ENCODE measurements at regions not wholly inside any gene's neighbourhood (a gene's known extent, or its start where the extent isn't known, plus 50 kb on each side); places are given as distances from the start of the nearest gene placed in this dataset.

DNA sequence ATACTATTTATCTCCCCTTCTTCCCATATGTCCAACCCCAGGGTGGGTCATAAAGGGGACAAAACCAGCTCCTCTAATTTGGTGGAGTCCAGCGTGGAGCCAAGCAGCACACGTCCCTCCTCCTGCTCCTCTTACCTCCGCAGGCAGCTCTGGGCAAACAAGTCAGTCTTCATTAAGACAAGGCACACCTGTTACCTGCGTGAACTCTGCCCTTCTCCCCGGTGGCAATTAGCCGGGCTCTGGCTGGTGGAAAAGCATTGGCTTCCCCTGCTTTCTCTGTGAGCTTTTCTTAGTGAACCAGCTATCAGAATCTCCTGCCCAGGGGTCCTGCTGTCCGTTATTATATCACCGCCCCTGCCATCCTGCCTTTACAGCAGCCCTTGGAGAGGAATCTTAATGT is 418.7 kb upstream of the CADM1 start:
- no peak for TF ChIP-seq POLR2A (IDR thresholded peaks at IDR 0.05)
- TF ChIP-seq, protein P1, sequence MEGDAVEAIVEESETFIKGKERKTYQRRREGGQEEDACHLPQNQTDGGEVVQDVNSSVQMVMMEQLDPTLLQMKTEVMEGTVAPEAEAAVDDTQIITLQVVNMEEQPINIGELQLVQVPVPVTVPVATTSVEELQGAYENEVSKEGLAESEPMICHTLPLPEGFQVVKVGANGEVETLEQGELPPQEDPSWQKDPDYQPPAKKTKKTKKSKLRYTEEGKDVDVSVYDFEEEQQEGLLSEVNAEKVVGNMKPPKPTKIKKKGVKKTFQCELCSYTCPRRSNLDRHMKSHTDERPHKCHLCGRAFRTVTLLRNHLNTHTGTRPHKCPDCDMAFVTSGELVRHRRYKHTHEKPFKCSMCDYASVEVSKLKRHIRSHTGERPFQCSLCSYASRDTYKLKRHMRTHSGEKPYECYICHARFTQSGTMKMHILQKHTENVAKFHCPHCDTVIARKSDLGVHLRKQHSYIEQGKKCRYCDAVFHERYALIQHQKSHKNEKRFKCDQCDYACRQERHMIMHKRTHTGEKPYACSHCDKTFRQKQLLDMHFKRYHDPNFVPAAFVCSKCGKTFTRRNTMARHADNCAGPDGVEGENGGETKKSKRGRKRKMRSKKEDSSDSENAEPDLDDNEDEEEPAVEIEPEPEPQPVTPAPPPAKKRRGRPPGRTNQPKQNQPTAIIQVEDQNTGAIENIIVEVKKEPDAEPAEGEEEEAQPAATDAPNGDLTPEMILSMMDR (IDR thresholded peaks at IDR 0.05), result no peak

Measured in suprapubic skin (tissue), 3 donors.